MM.1S (cell line): ENCODE measurements at regions not wholly inside any gene's neighbourhood (a gene's known extent, or its start where the extent isn't known, plus 50 kb on each side); places are given as distances from the start of the nearest gene placed in this dataset.

Experiments
- EZH2 ChIP-seq: fragments of 300-600 bp; sonication (generic); optimal IDR thresholded peaks from 2 replicates; pipeline ENCODE3; 2017; ENCODE audit warnings: low read depth, mild to moderate bottlenecking, antibody characterized with exemption, low read length, mixed read lengths
- EZH2phosphoT487 ChIP-seq: fragments of 300-600 bp; sonication (generic); IDR thresholded peaks from 2 replicates; pipeline ENCODE4 v1.6.1; 2018; ENCODE audit warnings: antibody characterized with exemption, low read length
- TF ChIP-seq, protein P1 (sequence below): fragments of 300-600 bp; sonication (generic); IDR thresholded peaks from 2 replicates; pipeline ENCODE4 v1.5.1; 2016; ENCODE audit warnings: antibody characterized with exemption, low read length, mixed read lengths

DNA sequence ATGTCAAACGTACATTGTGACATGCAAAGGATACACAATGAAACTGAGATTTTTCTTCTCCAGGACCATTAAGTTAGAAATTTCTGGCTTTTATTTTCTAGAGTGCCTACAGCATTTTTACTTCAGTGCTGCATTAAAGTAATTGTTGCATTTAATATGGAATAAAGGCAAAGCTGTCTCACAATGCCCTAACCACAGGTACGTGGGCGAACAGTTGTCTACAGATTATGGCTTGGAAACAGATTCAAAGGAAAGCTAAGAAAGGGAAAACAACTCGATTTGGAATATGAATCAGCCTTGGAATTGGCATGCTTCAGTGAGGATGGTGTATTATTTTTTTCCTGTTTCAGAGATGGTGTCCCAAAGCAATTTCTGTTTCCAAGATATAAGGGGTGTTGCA lies 79.1 kb upstream of the TUSC7 start:
- TF ChIP-seq, protein P1, sequence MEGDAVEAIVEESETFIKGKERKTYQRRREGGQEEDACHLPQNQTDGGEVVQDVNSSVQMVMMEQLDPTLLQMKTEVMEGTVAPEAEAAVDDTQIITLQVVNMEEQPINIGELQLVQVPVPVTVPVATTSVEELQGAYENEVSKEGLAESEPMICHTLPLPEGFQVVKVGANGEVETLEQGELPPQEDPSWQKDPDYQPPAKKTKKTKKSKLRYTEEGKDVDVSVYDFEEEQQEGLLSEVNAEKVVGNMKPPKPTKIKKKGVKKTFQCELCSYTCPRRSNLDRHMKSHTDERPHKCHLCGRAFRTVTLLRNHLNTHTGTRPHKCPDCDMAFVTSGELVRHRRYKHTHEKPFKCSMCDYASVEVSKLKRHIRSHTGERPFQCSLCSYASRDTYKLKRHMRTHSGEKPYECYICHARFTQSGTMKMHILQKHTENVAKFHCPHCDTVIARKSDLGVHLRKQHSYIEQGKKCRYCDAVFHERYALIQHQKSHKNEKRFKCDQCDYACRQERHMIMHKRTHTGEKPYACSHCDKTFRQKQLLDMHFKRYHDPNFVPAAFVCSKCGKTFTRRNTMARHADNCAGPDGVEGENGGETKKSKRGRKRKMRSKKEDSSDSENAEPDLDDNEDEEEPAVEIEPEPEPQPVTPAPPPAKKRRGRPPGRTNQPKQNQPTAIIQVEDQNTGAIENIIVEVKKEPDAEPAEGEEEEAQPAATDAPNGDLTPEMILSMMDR = no peak
- TF ChIP-seq EZH2 = no peak
- TF ChIP-seq EZH2phosphoT487 = no peak
